GM10266 (cell line): ENCODE measurements at regions not wholly inside any gene's neighbourhood (a gene's known extent, or its start where the extent isn't known, plus 50 kb on each side); places are given as distances from the start of the nearest gene placed in this dataset.

Experiments used
- DNase-seq: peaks from one replicate; pipeline ENCODE4 v3.0.0; 2012; ENCODE audit errors: extremely low spot score
- CTCF ChIP-seq: IDR thresholded peaks from 2 replicates; pipeline ENCODE4 v1.5.1; 2012; ENCODE audit warnings: mild to moderate bottlenecking, low read depth; ENCODE audit not compliant: control insufficient read depth, insufficient read depth; ENCODE audit errors: missing control alignments

DNA sequence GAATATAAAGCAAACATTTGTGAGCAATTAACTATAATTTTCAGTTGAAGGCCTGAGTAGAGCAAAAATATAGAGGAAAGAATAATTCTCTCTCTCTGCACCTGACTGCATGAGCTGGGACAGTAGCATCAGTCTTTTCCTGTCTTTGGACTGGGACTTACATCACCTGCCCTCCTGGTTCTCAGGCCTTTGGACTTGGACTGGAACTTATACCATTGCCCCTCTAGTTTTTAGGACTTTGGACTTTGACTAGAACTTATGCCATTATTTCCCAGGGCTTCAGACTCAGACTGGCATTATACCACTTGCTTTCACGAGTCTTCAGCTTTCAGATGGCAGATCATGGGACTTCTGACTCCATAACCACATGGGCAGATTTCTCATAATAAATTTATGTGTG is 81.0 kb upstream of the SLC25A13 start:
- no peak for DNase-seq
- no peak for TF ChIP-seq CTCF

DNA sequence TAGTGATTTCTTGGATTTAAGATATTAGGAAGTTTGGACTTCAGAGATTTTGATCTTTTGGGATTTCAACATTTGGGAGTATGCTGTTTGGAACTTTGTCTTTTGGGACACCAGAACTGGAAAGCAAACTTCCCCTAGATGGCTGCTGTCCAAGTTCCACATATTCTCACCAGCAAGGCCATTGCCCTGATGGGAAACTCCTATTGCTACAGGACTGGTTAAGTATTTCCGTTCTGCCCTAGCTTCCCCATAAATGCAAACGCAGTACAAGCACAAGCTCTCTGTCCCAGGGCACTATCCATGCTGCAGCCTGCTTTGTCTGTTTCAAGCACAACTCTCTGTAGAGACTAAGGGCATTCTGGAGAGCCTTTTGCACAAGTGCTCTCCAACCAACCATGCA is 79.3 kb upstream of the SLC25A13 start:
- no peak for DNase-seq
- no peak for TF ChIP-seq CTCF

DNA sequence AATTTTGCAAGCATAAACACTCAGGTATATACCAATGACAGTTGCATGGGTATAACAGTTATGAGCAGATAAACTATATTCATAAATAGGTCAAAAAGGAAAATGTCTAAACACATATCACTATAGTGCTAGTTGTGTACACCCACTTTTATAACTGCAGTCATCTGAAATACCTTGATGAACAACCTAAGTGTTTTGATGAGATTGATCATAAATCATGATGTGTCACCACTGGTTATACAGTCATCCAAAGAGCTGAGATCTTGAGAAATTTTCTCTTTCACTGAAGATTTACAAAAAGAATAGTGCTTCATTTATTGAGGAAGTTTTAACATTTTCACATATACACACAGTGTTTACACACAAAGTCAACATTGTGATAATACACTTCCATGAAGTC is 78.6 kb upstream of the SLC25A13 start:
- DNase-seq: no peak
- TF ChIP-seq CTCF: no peak

DNA sequence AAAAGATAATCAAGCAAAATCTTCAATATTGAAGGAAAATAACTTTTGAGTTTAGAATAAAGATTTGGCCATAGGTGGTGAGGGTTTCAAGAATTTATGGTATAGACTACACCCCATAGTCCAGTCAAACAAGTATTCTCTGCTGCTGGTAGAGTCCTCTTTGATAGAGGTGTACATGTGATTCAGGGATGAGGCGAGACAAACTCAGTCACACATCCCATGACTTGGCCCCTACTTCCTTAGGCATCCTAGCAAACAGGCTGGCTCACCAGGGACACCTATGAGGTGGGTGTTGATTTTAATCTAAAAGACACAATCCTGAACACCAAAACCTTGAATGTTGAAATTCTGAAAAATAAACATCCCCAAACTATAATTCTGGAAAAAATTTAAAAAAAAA is 78.1 kb upstream of the SLC25A13 start:
- DNase-seq: no peak
- TF ChIP-seq CTCF: no peak

DNA sequence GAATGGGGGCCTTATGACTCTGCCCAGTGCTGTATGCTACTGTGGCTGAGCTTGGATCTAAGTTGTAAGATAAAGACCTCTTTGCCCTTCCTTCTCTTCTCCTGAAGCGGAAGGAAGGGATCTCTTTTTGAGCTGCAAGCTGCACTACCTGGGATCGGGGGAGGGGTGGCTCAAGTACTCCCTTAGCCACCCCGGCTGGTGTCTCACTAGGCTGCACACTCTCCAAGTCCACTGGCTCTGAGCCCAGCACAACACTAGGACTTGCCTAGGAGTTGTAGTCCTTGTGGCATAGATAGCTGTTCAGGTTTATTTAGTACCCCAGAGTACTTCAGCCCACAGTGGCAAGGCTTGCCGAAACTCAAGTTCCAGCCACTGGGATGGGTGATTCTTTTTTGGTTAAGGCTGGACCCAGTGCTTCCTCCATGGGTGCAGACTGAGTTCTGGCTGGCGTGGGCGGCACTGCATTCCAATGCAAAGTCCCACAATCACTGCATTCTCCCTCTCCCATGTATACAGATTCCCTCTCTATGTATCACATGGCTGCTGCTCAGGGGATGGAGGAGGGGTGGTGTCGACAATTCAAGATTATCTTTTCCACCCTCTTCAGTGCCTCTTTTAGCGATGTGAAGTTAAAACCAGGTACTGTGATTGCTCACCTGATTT is 76.2 kb upstream of the SLC25A13 start:
- DNase-seq: no peak
- no peak for TF ChIP-seq CTCF

- TF ChIP-seq CTCF: no peak
- DNase-seq: no peak
Observed at GRCh38 chr7:96388620-96389383, 66.9 kb upstream of the SLC25A13 start.

- DNase-seq: no peak
- TF ChIP-seq CTCF: no peak
Observed at GRCh38 chr7:96388166-96388565, 66.3 kb upstream of the SLC25A13 start.
